D721Med (cell line): ENCODE measurements at regions not wholly inside any gene's neighbourhood (a gene's known extent, or its start where the extent isn't known, plus 50 kb on each side); places are given as distances from the start of the nearest gene placed in this dataset.
"Not testable (repeated sequence)": the region's sequence is repeated elsewhere in the genome, so short reads cannot be mapped to it uniquely, and the experiment has no call there.

ENCODE experiments used
- DNase-seq: peaks from one replicate; pipeline ENCODE4 v3.0.0; 2011; ENCODE audit warnings: low spot score; ENCODE audit not compliant: insufficient read length
- FAIRE-seq: peaks from 2 replicates; lab custom pipeline; 2011; peaks lifted over from hg19 to GRCh38; lab: Jason Lieb, UNC
- CTCF ChIP-seq: IDR thresholded peaks from 2 replicates; pipeline ENCODE4 v1.5.1; 2012; ENCODE audit warnings: mild to moderate bottlenecking, control low read depth; ENCODE audit not compliant: insufficient read depth; ENCODE audit errors: missing control alignments

GRCh38 chr4:31727030-31727429 lies 1006.9 kb downstream of the PCDH7 start:
- TF ChIP-seq CTCF: no peak
- FAIRE-seq (no peak), DNase-seq (no peak)

GRCh38 chr4:31735004-31735403 lies 1014.8 kb downstream of the PCDH7 start:
- FAIRE-seq: no peak

GRCh38 chr4:31737419-31737818 lies 1017.2 kb downstream of the PCDH7 start:
- no peak for FAIRE-seq
- no peak for DNase-seq
- TF ChIP-seq CTCF: no peak

More at GRCh38 chr4:31735004-31735403, 1014.8 kb downstream of the PCDH7 start:
- TF ChIP-seq CTCF: no peak
- no peak for DNase-seq

- no peak for FAIRE-seq
- no peak for TF ChIP-seq CTCF
- DNase-seq: no peak
Observed at GRCh38 chr4:31741326-31741725, 1021.2 kb downstream of the PCDH7 start.

- FAIRE-seq: no peak
- TF ChIP-seq CTCF: no peak
- no peak for DNase-seq
Observed at GRCh38 chr4:31748382-31748781, 1028.2 kb downstream of the PCDH7 start.

- FAIRE-seq, DNase-seq: not testable (repeated sequence)
Observed at GRCh38 chr4:31750581-31750980, 1030.4 kb downstream of the PCDH7 start.

GRCh38 chr4:31755751-31756150 lies 1035.6 kb downstream of the PCDH7 start:
- FAIRE-seq (no peak), DNase-seq (no peak)
- no peak for TF ChIP-seq CTCF

GRCh38 chr4:31768756-31769155 lies 1048.6 kb downstream of the PCDH7 start:
- FAIRE-seq (no peak), DNase-seq (no peak)
- TF ChIP-seq CTCF: no peak
